SK-N-SH (cell line): ENCODE measurements at regions not wholly inside any gene's neighbourhood (a gene's known extent, or its start where the extent isn't known, plus 50 kb on each side); places are given as distances from the start of the nearest gene placed in this dataset.

Experiments
- CHD2 ChIP-seq: fragments of 150-350 bp; IDR thresholded peaks from 2 replicates; pipeline ENCODE4 v1.6.1; 2018; ENCODE audit warnings: low read length; ENCODE audit not compliant: partially characterized antibody
- FOXM1 ChIP-seq: IDR thresholded peaks from 2 replicates; pipeline ENCODE4 v1.4.0; 2012; ENCODE audit warnings: low read depth, mild to moderate bottlenecking
- GABPA ChIP-seq: IDR thresholded peaks from 2 replicates; pipeline ENCODE4 v1.4.0; 2012; ENCODE audit warnings: low read depth, mild to moderate bottlenecking
- MAX ChIP-seq: IDR thresholded peaks from 2 replicates; pipeline ENCODE4 v1.4.0; 2012; ENCODE audit warnings: low read depth
- NRF1 ChIP-seq: IDR thresholded peaks from 2 replicates; pipeline ENCODE4 v1.6.1; 2012; ENCODE audit warnings: low read depth, mild to moderate bottlenecking, low read length
- POLR2AphosphoS5 ChIP-seq: IDR thresholded peaks from 2 replicates; pipeline ENCODE4 v1.6.1; 2012; ENCODE audit warnings: low read depth, low read length
- REST ChIP-seq: IDR thresholded peaks from 2 replicates; pipeline ENCODE4 v1.6.1; 2012; ENCODE audit warnings: mild to moderate bottlenecking, low read depth, low read length, moderate library complexity
- RXRA ChIP-seq: IDR thresholded peaks from 2 replicates; pipeline ENCODE4 v1.4.0; 2012; ENCODE audit warnings: low read depth, mild to moderate bottlenecking, borderline replicate concordance
- SIN3A ChIP-seq: IDR thresholded peaks from 2 replicates; pipeline ENCODE4 v1.6.1; 2012; ENCODE audit warnings: low read depth, mild to moderate bottlenecking, low read length, moderate library complexity, borderline replicate concordance
- TAF1 ChIP-seq: IDR thresholded peaks from 2 replicates; pipeline ENCODE4 v1.6.1; 2012; ENCODE audit warnings: low read depth, mild to moderate bottlenecking, low read length, moderate library complexity, borderline replicate concordance
- TEAD4 ChIP-seq: IDR thresholded peaks from 2 replicates; pipeline ENCODE4 v1.4.0; 2012; ENCODE audit warnings: mild to moderate bottlenecking, borderline replicate concordance; ENCODE audit not compliant: insufficient read depth
- YY1 ChIP-seq: IDR thresholded peaks from 2 replicates; pipeline ENCODE4 v1.4.0; 2012; ENCODE audit warnings: low read depth, mild to moderate bottlenecking
- TF ChIP-seq, protein P1 (sequence below): fragments of 200-600 bp; sonication (generic); IDR thresholded peaks from 2 replicates; pipeline ENCODE4 v1.6.1; 2017; ENCODE audit warnings: antibody characterized with exemption, mild to moderate bottlenecking, moderate library complexity

DNA sequence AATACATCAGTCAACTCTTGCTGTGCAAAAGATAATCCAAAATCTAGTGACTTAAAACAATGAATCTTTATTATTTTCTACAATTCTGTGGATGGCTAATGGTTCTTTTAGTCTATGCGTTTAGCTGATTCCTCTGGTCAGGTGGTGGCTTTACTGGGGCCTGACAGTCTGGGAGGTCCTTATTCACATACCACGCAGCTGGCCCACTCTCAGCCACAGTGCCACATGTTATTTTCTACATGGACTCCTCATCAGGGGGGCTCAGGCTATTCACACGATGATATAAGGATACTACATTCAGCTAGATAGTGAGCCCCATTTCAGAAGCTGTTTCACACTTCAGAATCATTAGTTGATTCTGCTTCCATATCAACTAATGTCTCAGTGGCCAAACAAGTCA is 287.5 kb upstream of the MGAT4C start:
- no peak for TF ChIP-seq RXRA
- TF ChIP-seq, protein P1, sequence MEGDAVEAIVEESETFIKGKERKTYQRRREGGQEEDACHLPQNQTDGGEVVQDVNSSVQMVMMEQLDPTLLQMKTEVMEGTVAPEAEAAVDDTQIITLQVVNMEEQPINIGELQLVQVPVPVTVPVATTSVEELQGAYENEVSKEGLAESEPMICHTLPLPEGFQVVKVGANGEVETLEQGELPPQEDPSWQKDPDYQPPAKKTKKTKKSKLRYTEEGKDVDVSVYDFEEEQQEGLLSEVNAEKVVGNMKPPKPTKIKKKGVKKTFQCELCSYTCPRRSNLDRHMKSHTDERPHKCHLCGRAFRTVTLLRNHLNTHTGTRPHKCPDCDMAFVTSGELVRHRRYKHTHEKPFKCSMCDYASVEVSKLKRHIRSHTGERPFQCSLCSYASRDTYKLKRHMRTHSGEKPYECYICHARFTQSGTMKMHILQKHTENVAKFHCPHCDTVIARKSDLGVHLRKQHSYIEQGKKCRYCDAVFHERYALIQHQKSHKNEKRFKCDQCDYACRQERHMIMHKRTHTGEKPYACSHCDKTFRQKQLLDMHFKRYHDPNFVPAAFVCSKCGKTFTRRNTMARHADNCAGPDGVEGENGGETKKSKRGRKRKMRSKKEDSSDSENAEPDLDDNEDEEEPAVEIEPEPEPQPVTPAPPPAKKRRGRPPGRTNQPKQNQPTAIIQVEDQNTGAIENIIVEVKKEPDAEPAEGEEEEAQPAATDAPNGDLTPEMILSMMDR, result no peak
- no peak for TF ChIP-seq CHD2
- no peak for TF ChIP-seq TAF1
- TF ChIP-seq POLR2AphosphoS5, result no peak
- no peak for TF ChIP-seq SIN3A
- TF ChIP-seq NRF1, result no peak
- no peak for TF ChIP-seq YY1
- TF ChIP-seq REST, result no peak
- no peak for TF ChIP-seq MAX
- no peak for TF ChIP-seq FOXM1
- TF ChIP-seq TEAD4, result no peak
- no peak for TF ChIP-seq GABPA
